Spleen (tissue), 7 donors: ENCODE measurements at regions not wholly inside any gene's neighbourhood (a gene's known extent, or its start where the extent isn't known, plus 50 kb on each side); places are given as distances from the start of the nearest gene placed in this dataset.

Source experiments
- POLR2A ChIP-seq, 3 donors: fragments of 450-650 bp; IDR thresholded peaks; one replicate each; pipeline ENCODE4 v1.5.1; 2017; ENCODE audit warnings: antibody characterized with exemption in 3 of 3, mild to moderate bottlenecking in 1 of 3
- POLR2AphosphoS5 ChIP-seq, 3 donors: sonication (generic); formaldehyde crosslinking; IDR thresholded peaks; one replicate each; pipeline ENCODE4 v1.5.1; 2017; ENCODE audit warnings: antibody characterized with exemption in 3 of 3
- TF ChIP-seq, protein P1 (sequence below), 11 experiments: fragments of 200-600 bp in 7 of 11; fragments of 450-650 bp in 4 of 11; sonication (generic) in 4 of 11; IDR thresholded peaks in 8 of 11; conservative IDR thresholded peaks in 3 of 11; 1 replicate in 7 of 11; 2 replicates in 4 of 11; pipeline versions ENCODE4 v1.4.0 to v1.8.0; 2016 to 2021; ENCODE audit warnings: antibody characterized with exemption in 11 of 11, inconsistent platforms in 4 of 11, mild to moderate bottlenecking in 1 of 11
- donor health status: DM: no; HTN: no; CAD: no; lungs with moderate emphysema.
- donor health status: DM: no; HTN: no; CAD: no.
- donor health status: DM: no; HTN: no; CAD: no.

- TF ChIP-seq, protein P1, sequence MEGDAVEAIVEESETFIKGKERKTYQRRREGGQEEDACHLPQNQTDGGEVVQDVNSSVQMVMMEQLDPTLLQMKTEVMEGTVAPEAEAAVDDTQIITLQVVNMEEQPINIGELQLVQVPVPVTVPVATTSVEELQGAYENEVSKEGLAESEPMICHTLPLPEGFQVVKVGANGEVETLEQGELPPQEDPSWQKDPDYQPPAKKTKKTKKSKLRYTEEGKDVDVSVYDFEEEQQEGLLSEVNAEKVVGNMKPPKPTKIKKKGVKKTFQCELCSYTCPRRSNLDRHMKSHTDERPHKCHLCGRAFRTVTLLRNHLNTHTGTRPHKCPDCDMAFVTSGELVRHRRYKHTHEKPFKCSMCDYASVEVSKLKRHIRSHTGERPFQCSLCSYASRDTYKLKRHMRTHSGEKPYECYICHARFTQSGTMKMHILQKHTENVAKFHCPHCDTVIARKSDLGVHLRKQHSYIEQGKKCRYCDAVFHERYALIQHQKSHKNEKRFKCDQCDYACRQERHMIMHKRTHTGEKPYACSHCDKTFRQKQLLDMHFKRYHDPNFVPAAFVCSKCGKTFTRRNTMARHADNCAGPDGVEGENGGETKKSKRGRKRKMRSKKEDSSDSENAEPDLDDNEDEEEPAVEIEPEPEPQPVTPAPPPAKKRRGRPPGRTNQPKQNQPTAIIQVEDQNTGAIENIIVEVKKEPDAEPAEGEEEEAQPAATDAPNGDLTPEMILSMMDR (IDR thresholded peaks at IDR 0.05 in 8 of 11, conservative IDR thresholded peaks at IDR 0.05 in 3 of 11), result no peak
- no peak for TF ChIP-seq POLR2A (IDR thresholded peaks at IDR 0.05)
- no peak for TF ChIP-seq POLR2AphosphoS5 (IDR thresholded peaks at IDR 0.05)
These were observed 546.4 kb downstream of the RAPGEF2 start for GRCh38 chr4:159649237-159649636.
